ENCODE measurements at regions not wholly inside any gene's neighbourhood (a gene's known extent, or its start where the extent isn't known, plus 50 kb on each side); places are given as distances from the start of the nearest gene placed in this dataset.
"Not testable (repeated sequence)": the region's sequence is repeated elsewhere in the genome, so short reads cannot be mapped to it uniquely, and the experiment has no call there.

- DNase-seq, result peak in 2 of 56 donors; percentile 0 to 38
Observed at GRCh38 chr4:154164931-154165839, 326.4 kb downstream of the DCHS2 start.

DNA sequence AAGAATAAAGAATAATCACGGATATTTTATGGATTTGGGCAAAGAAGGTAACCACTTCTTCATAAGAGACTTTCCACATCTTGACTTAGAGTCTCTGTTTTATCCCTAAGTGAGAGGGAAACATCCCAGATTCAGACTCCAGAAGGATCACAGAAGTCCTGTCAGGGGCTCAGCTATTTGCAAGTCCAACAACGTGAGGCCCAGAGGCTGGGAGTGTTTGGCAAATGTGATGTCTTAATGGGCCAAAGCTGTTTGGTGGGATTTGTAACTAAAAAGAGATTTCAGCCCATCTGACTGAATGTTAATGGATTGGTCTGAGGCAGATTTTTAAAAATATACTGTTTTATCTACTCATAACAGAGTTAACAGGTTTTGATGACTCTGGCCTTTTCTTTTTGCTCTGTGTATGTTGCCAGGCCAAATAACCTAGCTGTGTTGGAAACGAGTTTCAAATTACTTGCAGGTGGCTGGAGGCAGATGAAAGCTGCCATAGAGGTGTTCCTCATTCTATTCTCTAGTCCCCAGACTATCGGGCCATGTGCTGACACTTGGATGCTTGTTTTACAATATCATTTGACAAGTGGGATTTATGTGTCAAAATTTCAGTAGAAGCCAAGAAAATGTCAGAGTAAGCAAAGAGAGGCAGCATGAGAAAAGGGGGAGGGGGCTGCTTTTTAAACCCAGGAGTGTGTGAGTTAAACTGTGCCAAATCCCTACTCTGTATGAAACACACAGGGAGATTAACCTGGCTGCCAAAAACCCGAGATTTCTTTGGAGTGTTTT lies 330.9 kb downstream of the DCHS2 start:
- DNase-seq, result no peak

- no peak for DNase-seq
Observed at GRCh38 chr4:154158361-154159155, 333.0 kb downstream of the DCHS2 start.

GRCh38 chr4:154152546-154152945 lies 339.1 kb downstream of the DCHS2 start:
- no peak for DNase-seq

DNA sequence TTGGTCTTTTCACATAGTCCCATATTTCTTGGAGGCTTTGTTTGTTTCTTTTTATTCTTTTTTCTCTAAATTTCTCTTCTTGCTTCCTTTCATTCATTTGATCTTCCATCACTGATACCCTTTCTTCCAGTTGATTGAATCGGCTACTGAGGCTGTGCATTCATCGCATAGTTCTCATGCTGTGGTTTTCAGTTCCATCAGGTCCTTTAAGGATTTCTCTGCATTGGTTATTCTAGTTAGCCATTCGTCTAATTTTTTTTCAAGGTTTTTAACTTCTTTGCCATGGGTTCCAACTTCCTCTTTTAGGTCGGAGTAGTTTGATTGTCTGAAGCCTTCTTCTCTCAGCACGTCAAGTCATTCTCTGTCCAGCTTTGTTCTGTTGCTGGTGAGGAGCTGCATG lies 342.4 kb downstream of the DCHS2 start:
- DNase-seq, result not testable (repeated sequence)

GRCh38 chr4:154143720-154144119 lies 347.9 kb downstream of the DCHS2 start:
- DNase-seq, result no peak

- no peak for DNase-seq
Observed at GRCh38 chr4:154142664-154143063, 348.9 kb downstream of the DCHS2 start.

GRCh38 chr4:154140869-154141268 lies 350.7 kb downstream of the DCHS2 start:
- DNase-seq, result no peak

DNA sequence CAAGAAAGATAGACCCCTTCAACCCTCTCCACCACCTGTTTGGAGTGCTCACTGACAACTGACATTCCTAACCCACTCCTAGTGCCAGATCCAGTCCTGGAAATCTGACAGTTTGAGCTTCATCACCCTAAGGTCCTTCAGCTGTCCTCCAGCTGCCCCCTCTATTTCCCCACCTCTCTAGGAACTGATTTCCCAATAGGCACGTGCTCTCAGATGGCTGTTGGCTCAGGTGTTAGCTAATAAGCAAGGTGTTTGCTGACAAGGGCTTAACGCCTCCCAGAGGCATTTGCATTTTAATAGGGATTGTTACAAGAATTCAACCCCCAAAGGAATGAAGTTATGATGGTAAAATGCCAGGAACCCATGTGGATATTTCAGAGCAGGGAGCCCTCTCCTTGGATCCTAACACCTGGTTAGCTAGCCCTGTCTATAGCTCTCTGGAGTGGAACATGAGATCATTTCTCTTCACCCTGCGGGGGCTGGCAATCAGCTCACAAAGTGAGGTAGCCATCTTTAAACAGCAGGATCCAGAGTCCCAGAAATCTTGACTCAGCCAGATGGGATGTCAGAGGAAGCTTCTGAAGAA lies 348.5 kb upstream of the SFRP2 start:
- DNase-seq, result no peak

DNA sequence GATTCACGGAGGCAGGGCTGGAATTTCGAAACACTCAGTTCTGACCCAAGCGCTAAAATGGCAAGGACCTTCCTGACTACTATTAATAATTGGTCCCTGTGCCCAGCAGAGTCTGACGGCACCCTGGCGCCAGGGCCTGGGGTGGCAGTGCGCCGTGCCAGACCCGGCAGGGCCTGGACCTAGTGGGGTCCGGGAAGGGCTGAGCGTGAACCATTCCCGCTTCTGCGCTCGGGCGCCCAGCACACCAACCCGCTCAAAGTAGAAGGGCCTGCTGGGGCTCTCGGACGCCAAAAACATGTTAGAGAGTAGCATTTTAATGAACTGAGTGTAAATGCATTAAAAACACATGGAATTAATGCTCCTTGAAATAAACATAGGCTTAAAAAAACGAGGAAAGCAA lies 346.7 kb upstream of the SFRP2 start:
- DNase-seq, result no peak

DNA sequence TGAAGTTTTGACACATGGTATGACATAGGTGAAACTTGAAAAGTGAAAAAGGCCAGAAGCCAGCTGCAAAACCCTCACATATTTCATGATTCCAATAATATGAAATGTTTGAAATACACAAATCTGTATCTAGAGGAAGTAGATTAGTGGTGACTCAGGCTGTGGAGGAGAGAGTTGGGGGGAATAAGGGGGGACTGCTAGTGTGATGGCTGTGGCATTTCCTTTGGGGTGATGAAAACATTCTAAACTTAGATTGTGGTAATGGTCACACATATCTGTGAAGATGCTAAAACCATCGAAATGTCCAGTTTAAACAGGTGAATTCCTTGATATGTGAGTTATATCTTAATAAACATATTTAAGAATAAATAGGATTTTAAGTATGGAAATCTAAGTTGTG lies 343.5 kb upstream of the SFRP2 start:
- DNase-seq, result no peak

GRCh38 chr4:154126276-154126675 lies 337.4 kb upstream of the SFRP2 start:
- no peak for DNase-seq

- no peak for DNase-seq
Observed at GRCh38 chr4:154125340-154125739, 336.5 kb upstream of the SFRP2 start.

GRCh38 chr4:154124539-154125255 lies 335.8 kb upstream of the SFRP2 start:
- no peak for DNase-seq

DNA sequence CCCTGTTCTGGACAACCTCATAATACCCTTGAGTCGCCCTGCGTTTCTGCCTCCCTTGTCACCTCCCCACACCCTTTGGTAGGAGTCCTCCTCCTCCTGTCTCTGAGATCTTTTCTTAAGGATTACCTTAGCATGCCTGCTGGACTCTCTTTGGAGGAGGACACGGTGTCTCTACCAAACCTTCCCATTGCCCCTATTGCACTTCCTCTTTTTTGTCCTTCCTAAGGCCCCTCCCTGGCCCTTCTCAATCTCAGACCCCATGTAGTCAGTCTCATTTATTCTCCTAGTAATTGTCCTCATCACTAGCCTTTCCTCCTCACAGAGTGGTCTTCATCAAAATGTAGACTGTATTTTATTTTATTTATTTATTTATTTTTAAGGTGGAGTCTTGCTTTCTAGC lies 335.0 kb upstream of the SFRP2 start:
- no peak for DNase-seq

DNA sequence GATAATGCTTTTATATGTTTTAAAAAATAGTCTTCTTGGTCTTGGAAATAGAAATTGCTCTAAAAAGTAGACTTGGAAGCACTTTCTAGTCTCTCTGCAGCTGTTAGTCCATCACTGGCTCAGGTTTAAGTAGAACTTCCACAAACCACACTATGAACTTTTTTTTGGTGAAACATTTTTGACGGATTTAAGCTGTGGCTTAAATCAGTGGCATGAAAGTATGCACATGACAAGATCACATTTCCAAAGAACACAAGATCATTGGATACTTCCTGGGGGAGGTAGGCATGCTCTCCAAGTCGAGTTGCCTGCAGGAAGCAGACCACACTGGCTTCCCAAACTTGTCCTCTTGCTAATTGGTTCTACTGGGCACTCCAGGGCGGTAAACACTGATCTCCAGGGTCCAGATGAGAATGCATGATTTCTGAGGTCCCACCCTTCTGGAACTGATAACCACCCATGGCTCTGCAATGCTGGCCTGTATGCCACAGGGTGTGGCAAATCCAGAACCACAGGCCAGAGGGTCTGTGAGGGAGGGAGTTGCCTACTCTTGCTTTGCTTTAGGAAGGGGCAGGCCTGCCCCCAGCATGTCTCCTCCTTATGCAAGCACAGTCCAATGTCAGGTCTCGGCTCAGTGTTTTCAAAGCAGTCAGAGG lies 331.9 kb upstream of the SFRP2 start:
- no peak for DNase-seq

DNA sequence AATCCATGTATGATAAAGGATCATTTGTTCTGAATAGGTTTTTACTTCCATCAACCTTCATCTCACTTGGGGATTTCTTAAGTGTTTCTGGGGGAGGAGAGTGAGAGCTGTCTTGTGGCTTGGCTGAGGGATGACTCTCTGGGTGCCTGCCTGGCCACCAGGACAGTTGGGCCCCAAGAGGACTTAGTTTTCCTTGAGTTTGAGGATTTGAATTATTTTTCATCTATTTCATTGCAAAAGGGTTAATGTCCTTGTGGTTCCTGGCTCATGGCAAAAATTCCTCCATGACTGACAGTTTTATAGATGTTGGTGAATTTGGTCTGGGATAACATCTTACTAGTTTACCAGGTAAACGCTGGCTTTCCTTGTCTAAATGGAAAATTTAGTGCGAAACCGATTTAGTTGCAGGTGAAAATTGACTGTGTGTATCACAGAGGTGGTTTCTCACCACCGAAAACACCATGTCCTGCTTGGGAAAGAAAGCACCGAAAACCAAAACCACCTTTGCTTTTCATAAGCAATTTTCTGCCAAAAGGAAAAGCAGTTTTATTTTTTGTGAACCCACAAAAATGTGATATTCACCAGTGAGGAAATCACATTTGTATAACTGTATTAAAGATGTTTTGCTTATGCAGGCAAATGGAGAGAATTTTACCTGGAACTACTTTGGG lies 331.3 kb upstream of the SFRP2 start:
- no peak for DNase-seq

- peak in 1 of 56 donors; percentile 2 for DNase-seq
Observed at GRCh38 chr4:154119317-154119716, 330.4 kb upstream of the SFRP2 start.

DNA sequence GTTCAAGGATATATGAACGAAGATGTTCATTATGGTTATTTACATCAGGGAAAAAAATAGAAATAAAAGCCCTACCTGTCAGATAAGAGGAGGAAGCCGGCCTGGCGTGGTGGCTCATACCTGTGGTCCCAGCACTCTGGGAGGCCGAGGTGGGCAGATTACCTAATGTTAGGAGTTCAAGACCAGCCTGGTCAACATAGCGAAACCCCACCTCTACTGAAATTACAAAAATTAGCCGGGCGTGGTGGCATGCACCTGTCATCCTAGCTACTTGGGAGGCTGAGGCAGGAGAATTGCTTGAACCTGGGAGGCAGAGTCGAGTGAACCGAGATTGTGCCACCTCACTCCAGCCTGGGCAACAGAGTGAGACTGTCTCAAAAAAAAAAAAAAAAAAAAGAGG lies 328.8 kb upstream of the SFRP2 start:
- DNase-seq, result not testable (repeated sequence)

GRCh38 chr4:154107337-154107736 lies 318.5 kb upstream of the SFRP2 start:
- DNase-seq, result no peak
